ENCODE measurements at regions not wholly inside any gene's neighbourhood (a gene's known extent, or its start where the extent isn't known, plus 50 kb on each side); places are given as distances from the start of the nearest gene placed in this dataset.

- POLR2A ChIA-PET, result no interaction called here
- intact Hi-C loops (cut with micrococcal nuclease; ENCODE audit: unreplicated experiment), result no loop called here
Measured at GRCh38 chr5:64015824-64016223, 53.6 kb upstream of the HTR1A start.

More at GRCh38 chr5:64015824-64016223, 53.6 kb upstream of the HTR1A start:
- Mint-ChIP-seq H3K4me1 (ENCODE audit: low read depth, unreplicated experiment) (no peaks in the 10 kb centered on the region), H3K36me3 (ENCODE audit: insufficient read depth, unreplicated experiment) (no peaks in the 10 kb centered on the region), H3K27ac (ENCODE audit: unreplicated experiment) (no peak overlapping the region), H3K4me3 (ENCODE audit: unreplicated experiment) (no peak overlapping the region), H3K27me3 (ENCODE audit: insufficient read depth, unreplicated experiment) (peaks cover 4% of the 10 kb centered on the region), H3K9me3 (ENCODE audit: unreplicated experiment) (no peaks in the 10 kb centered on the region)
- no peaks in the 10 kb centered on the region for H3K36me3 ChIP-seq (ENCODE audit: control insufficient read depth, insufficient read depth, low read length)
- TF ChIP-seq CTCF (IDR thresholded peaks at IDR 0.05; ENCODE audit: insufficient read depth in 1 of 2, low read depth in 1 of 2, low read length in 1 of 2, severe bottlenecking in 1 of 2, unreplicated experiment in 1 of 2), result no peak
- H3K27me3 ChIP-seq (replicated peaks; ENCODE audit: control insufficient read depth, insufficient read depth, low read length), result no peaks in the 10 kb centered on the region
- BruUV-seq (replicated peaks), result no TSS peak
- no peak overlapping the region for H3K4me3 ChIP-seq (ENCODE audit: low read depth, low read length)
- no peaks in the 10 kb centered on the region for H3K4me1 ChIP-seq
- CTCF ChIA-PET, result no interaction called here
- H3K9me3 ChIP-seq, result no peaks in the 10 kb centered on the region
- no peak for DNase-seq

All from Caco-2 (cell line).